ENCODE measurements at regions not wholly inside any gene's neighbourhood (a gene's known extent, or its start where the extent isn't known, plus 50 kb on each side); places are given as distances from the start of the nearest gene placed in this dataset.
"Not testable (repeated sequence)": the region's sequence is repeated elsewhere in the genome, so short reads cannot be mapped to it uniquely, and the experiment has no call there.

GRCh38 chr2:100741880-100742276 is 78.1 kb upstream of the NPAS2 start:
- DNase-seq (ENCODE audit: low read depth in 2 of 2), result no peak

DNA sequence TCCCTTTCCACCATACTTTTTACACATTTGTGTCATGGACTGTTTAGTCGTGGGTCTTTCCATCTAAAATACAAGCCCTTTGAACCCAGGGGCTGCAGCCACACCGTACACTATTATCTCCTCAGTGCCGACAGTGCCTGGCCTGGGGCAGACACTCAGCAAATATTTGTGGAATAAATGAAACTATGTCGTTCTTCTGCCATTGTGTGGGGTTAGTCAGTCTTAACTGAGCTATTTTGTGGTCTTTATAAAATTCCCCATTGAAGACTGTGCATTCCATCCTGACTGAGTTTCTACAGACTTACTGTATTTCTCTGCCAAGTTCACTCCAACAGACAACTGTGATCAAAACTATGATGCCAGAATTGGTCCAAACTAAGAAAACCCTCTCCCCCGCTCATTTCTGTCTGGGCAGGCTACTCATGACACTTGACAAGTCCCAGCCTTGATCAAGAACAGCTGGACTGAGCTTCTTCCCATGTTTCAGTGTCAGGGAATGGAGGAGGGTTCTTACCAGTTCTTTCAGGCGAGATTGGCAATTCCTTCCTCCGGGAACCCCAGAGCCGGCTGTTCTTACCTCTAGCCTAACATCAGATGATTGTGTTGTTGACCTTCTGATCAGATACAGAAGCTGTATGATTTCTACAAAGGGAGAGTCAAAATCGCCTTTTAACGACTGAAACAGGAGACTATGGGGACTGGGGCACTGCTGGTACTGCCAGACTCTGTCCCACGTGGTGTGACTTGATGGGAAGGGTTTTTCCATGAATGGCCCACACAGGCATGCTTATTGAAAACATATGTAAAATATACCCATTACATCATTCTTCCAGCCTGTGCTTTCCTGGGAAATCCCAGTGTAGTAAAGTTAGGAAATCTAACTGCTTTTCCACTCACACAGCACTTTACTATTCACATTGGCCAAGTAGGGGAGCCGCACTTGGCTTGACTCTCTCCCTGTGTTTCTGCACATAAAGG is 77.4 kb upstream of the NPAS2 start:
- no peak for DNase-seq (ENCODE audit: low read depth in 2 of 2)

DNA sequence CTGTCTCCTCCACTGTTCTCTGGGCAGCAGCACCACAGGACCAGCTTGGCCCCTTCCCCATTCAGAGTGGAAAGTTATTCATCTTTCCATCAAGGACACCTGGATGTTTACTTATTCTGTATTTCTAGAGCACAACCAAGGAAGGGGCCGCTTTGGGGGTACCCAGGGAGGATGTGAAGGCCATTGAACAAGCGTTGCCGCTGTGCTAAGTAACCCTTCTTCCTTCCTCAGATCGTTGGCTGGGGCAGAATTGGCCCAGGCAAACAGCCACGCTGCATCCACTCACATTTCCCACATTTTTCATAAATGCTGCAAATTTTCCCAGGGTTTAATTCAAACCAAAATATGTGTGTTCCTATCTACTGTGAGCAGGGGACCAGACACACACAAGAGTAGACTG is 76.2 kb upstream of the NPAS2 start:
- DNase-seq (ENCODE audit: low read depth in 2 of 2), result no peak

- no peak for DNase-seq (ENCODE audit: low read depth in 2 of 2)
These were observed 75.8 kb upstream of the NPAS2 start for GRCh38 chr2:100744184-100744583.

GRCh38 chr2:100744589-100744988 is 75.3 kb upstream of the NPAS2 start:
- DNase-seq (ENCODE audit: low read depth in 2 of 2), result no peak

DNA sequence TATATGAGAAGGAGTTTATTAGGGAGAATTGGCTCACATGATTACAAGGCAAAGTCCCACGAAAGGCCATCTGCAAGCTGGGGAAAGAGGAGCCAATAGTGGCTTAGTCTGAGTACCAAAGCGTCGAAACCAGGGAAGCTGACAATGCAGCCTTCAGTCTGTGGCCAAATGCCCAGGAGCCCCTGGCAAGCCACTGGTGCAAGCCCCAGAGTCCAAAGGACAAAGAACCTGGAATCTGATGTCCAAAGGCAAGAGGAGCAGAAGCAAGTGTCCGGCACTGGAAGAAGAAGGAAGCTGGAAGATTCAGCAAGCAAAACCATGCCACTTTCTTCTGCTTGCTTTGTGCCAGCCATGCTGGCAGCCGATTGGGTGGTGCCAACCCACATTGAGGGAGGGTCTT is 74.3 kb upstream of the NPAS2 start:
- no peak for DNase-seq (ENCODE audit: low read depth in 2 of 2)

DNA sequence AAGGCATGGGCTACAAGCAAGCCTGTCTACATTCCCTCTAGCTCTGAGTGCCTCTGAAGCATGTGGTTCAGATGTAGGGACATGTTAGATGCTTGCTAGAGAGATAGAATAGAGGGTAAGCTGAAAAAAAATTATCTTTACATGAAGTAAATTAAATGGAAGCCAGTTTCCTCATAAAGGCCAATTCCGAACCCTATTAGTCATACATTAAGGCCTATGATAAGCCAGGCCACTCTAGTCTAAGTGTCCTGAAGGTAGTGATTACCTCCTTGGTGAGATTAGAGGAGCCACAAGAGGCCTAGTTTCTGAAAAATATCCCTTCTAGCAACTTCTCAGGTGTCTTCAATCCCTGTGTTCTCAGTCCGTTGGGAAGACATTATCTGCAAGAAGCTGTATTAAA is 72.4 kb upstream of the NPAS2 start:
- no peak for DNase-seq (ENCODE audit: low read depth in 2 of 2)

DNA sequence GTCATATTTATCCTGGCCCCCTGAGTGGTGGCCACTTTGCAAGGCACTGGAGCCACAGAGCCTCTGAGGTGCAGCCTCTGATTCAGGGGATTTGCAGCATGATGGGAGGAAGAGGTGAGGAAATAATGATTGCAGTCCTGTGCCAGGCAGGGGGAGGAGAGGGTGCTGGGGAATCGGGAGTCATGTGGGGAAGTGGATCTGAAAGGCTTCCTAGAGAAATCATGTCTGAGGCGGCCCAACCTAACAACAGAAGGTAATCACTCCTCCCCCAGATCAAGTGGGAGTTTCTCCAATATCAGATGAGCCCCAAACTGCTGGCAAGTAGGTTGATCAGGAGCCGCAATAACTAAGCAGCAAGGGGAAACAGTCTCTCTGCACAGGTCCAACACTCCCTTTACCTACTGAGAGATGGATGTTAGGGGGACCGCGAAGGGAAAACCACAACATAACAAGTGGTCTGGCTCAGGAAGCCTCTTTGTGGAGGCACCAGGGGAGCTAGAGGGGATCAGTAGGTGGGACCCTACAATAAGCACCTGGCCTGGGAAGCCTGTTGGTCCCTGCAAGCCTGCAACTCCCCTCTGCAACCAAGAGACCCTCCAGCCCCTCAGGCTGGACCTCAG is 71.8 kb upstream of the NPAS2 start:
- DNase-seq (ENCODE audit: low read depth in 2 of 2), result no peak

GRCh38 chr2:100748673-100749072 is 71.3 kb upstream of the NPAS2 start:
- no peak for DNase-seq (ENCODE audit: low read depth in 2 of 2)

DNA sequence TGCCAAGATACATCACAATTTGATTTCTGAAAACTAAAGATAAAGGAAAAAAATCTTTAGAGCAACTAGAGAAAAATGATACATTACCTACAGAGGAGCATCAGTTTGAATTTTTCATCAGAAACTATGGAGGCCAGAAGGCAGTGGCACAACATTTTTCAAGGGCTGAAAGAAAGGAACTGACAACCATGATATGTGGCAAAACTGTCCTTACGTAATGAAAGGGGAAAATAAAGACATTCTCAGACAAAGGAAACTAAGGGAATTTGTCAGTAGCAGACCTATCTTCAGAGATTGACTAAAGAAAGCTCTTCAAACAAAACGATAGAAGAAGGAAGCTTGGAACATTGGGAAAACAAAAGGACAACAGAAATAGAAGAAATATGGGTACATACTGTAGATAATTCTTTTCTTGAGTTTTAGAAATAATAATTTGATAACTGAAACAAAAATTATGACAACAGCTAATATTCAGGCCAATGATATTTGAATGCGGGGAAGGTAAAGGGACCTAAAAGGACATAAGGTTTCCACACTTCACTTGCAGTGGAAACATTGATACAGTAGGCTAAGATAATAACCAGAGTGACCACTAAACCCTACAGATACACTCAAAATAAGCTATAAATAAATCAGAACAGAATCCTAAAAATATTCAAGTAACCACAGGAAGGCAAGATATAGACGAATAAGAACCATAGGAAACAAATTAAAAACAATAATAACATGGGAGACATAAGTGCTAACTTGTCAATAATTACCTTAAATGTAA is 70.0 kb upstream of the NPAS2 start:
- no peak for DNase-seq (ENCODE audit: low read depth in 2 of 2)

DNA sequence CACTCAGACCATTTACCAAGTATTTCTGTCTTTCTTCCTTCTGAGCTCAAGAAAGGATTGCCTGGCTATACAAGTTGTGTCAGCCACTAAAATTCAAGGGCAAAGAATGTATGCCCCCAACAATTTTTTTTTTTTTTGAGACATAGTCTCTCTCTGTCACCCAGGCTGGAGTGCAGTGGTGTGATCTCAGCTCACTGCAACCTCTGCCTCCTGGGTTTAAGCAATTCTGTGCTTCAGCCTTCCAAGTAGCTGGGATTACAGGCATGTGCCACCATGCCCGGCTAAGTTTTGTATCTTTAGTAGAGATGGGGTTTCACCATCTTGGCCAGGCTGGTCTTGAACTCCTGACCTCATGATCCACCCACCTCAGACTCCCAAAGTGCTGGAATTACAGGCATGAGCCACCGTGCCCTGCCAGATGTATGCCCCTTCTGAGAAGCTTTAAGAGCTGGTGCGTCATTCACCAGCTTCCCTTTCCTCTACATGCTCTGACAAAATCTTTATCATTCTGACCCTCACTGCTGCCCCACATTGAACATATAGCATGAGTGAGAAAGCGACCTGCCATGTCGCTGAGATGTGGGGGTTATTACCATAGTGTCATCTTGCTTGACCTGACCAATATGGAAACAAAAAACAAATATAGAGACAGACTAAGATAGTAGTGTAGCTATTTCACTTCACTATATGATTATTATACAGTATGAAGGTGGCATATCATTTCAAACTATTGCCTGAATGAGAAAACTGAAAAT is 67.9 kb upstream of the NPAS2 start:
- DNase-seq (ENCODE audit: low read depth in 2 of 2), result not testable (repeated sequence)

- DNase-seq (ENCODE audit: low read depth in 2 of 2), result no peak
These were observed 67.2 kb upstream of the NPAS2 start for GRCh38 chr2:100752628-100753333.

GRCh38 chr2:100753444-100753843 is 66.5 kb upstream of the NPAS2 start:
- DNase-seq (ENCODE audit: low read depth in 2 of 2), result no peak

DNA sequence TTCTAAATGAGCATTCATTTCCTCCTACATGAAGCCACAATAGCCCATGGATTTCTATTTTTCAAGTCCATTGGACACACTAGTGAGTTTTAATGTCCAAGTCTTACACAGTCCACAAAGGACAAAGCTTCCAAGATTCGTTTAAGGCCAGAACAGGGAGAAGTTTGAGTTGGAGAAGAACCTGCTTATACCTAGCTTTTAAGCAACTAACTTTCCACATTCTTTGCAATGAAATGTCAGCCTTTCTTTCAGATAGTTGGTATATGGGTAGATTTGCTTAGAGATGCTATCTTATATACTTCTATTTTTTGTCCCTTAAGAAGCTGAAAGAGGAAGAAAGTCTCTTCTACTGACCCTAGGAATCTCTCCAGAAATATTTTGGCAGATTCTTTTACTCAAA is 66.1 kb upstream of the NPAS2 start:
- DNase-seq (ENCODE audit: low read depth in 2 of 2), result no peak

DNA sequence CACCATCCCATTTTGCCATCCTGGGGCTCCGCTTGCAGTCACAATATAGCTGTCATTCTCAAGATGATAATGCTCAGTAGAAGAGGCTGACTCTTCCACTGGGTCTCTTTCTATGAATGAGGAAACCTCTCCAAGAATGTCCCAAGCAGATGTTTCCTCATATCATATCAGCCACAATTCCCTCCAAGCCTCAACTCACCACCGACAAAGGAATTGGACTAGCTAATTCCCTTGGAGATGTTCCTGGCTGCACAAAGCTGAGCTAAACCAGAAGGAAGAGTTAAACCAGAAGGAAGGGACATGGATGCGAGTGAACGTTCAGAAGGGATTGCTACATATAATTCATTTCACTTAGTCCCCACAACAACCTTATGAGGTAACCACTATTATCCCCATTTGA is 65.0 kb upstream of the NPAS2 start:
- no peak for DNase-seq (ENCODE audit: low read depth in 2 of 2)

DNA sequence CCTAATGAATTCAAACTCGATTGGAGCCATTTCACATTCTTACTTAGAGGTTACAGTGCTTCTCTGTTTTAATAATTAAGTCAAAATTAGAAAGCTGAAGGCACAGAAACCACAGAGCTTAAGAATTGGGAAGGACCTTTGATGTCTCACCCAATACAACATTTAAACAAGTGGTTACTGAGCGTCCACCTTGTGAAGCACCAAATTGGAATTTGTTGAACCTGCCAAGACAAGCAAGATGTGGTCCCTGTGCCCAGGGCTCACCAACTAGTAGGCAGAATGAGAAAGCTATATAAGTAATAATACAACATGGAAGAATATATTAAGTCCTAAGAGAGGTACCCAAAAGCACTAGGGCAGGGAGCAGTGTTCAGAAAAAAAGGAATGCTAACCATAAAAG is 64.5 kb upstream of the NPAS2 start:
- DNase-seq (ENCODE audit: low read depth in 2 of 2), result no peak

- DNase-seq (ENCODE audit: low read depth in 2 of 2), result no peak
These were observed 63.2 kb upstream of the NPAS2 start for GRCh38 chr2:100756704-100757103.

GRCh38 chr2:100757621-100758394 is 62.1 kb upstream of the NPAS2 start:
- DNase-seq (ENCODE audit: low read depth in 2 of 2), result no peak

- no peak for DNase-seq (ENCODE audit: low read depth in 2 of 2)
These were observed 60.0 kb upstream of the NPAS2 start for GRCh38 chr2:100759901-100760300.

DNA sequence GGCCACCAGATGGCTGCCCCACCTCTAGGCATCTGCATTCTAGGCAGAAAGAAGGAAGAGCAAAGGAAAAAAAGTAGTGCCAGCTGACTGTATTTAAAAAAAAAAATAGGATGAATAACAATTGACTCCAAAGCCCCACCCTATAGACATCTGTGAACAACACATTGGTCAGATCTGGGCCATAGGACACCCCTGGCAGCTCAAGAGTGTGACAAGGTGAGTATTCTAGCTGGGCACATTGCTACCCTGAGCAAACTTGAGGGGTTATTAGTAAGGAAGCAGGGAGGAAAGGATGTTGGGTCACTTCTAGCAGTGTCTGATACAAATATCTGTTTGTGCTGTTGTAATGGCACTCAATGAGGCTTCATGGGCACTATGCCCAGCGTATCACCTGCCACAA is 58.6 kb upstream of the NPAS2 start:
- DNase-seq (ENCODE audit: low read depth in 2 of 2), result no peak
